HG03159 (cell line): ENCODE measurements at regions not wholly inside any gene's neighbourhood (a gene's known extent, or its start where the extent isn't known, plus 50 kb on each side); places are given as distances from the start of the nearest gene placed in this dataset.
"Not testable (repeated sequence)": the region's sequence is repeated elsewhere in the genome, so short reads cannot be mapped to it uniquely, and the experiment has no call there.

Experiments used
- ATAC-seq: cut with Tn5 transposase; IDR thresholded peaks from one replicate; pipeline ENCODE4 v1.9.1; 2021; ENCODE audit warnings: mild to moderate bottlenecking, moderate library complexity; ENCODE audit not compliant: unreplicated experiment

- ATAC-seq = no peak
Observed at GRCh38 chr1:241447031-241447644, 72.4 kb downstream of the FH start.

DNA sequence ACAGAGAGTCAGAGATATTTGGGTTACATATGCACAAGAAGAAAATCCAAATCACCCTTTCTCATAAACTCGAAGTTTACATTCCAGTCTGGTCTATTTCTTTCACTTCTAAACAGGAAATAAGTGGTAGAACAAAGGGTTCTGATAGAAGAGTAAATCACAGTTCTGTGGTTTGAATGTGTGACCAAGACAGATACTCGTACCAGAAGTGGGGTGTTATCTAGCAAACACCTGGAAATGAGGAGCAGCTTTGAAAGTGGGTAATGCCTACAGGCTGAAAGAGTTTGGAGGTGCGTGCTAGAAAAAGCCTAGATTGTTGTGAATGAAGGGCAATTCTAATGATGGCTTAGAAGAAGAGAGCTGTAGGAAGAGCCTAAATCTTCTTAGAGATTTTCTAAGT lies 74.7 kb downstream of the FH start:
- no peak for ATAC-seq

- no peak for ATAC-seq
Observed at GRCh38 chr1:241443561-241443960, 76.0 kb downstream of the FH start.

GRCh38 chr1:241442686-241443085 lies 76.9 kb downstream of the FH start:
- no peak for ATAC-seq

DNA sequence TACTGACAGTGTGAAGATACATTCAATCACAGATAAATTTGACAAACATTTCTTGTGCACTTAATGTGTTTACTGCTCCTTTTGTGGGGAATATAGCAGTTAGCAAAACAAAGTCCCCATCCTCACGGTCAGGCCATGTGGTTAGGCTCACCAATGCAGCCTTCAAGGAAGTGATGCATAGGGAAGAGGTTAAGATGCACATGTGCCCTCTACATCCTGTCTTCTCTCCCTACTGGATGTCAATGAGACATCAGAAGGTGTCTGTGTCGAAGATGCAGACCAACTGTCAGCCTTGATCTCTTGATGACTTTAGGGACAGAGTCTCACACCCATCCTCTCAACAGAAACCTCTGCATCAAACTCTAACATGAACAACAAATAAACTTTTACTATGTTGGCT lies 78.7 kb downstream of the FH start:
- ATAC-seq = no peak

GRCh38 chr1:241438686-241439085 lies 80.9 kb downstream of the FH start:
- ATAC-seq = not testable (repeated sequence)

GRCh38 chr1:241432241-241432640 lies 75.2 kb upstream of the RGS7 start:
- no peak for ATAC-seq

GRCh38 chr1:241425091-241425490 lies 68.1 kb upstream of the RGS7 start:
- not testable (repeated sequence) for ATAC-seq

DNA sequence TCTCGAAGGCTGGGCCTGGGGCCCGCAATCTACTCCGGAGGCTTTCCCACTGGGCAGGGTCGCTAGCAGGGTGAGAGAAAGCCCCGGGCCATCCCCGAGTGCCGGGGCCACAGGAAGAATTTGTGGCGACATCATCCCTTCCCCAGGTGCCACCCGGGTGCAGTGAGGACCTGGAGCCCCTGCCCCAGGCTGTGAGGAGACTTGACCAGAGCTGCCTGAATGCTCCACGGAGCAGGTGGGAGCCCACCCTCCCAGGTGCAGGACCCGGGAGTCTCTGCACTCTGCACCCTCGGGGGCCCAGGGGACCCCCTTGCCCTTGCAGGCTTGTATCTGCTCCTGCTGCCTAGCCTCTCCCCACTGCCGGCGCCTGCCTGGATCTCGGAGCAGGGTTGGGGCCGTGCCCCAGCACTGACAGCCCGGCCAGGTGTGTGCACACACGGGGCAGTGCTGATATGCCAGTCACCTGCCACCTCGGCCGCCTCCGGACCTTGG lies 67.5 kb upstream of the RGS7 start:
- peak; percentile 19 for ATAC-seq

GRCh38 chr1:241423541-241424479 lies 66.8 kb upstream of the RGS7 start:
- peak; percentile 91 for ATAC-seq

DNA sequence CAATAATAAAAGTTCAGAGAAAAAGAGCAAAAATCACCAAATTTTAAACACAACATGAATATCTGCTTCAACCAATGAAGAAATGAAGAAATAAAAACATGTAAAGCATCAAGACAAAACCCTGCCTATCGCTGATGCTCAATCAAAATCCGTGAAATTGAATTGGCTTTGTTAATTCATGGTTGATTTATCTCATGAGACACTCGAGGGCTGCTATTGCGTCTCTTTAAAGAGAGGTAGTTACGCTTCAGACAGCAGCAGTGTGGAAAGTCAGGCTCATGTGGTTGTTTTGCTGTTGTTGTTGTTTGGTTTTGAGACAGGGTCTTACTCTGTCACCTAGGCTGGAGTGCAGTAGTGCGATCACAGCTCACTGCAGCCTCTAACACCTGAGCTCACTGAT lies 65.5 kb upstream of the RGS7 start:
- ATAC-seq = no peak

GRCh38 chr1:241419986-241420385 lies 63.0 kb upstream of the RGS7 start:
- ATAC-seq = no peak

- ATAC-seq = no peak
Observed at GRCh38 chr1:241417258-241417657, 60.3 kb upstream of the RGS7 start.

- no peak for ATAC-seq
Observed at GRCh38 chr1:241413974-241414373, 57.0 kb upstream of the RGS7 start.

GRCh38 chr1:241413386-241413785 lies 56.4 kb upstream of the RGS7 start:
- no peak for ATAC-seq

DNA sequence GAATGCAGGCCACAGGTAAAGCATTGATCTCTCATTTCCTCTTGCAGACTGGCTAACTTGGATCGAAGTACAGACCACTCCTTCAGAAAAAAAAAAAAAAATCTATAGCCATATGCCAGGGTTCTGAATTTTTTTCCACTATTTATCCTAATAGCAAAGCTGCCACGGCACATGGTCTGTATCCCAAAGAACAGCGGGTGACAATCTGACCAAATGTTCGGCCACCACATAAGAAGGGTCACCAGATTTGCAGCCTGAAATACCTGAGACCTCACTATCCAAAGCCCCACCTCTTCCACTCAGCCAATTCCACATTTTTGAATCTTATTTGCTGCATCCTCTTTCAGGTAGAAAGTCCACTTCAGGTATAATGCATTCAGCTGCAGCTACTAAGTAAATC lies 55.6 kb upstream of the RGS7 start:
- ATAC-seq = no peak

- ATAC-seq = no peak
Observed at GRCh38 chr1:241411776-241412338, 54.9 kb upstream of the RGS7 start.

- no peak for ATAC-seq
Observed at GRCh38 chr1:241411056-241411775, 54.2 kb upstream of the RGS7 start.

DNA sequence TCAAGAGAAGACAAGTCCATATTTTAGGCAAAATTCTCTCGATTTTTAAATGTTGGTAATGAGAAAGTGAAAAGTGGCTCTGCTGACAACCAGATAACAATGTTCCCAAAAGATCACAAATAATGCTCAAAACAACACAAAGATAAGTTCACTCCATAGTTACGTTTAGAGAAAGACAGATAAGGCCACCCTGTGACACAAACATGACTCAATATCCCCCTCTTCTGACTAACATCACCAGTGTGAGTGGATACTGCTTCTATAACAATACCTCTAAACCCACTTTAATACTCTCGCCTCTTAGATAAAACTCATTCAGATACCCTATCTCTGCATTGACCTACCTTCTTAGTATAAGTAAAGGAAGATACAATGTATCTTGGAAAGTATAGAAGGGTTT lies 51.2 kb upstream of the RGS7 start:
- no peak for ATAC-seq
